ENCODE measurements at regions not wholly inside any gene's neighbourhood (a gene's known extent, or its start where the extent isn't known, plus 50 kb on each side); places are given as distances from the start of the nearest gene placed in this dataset.
"Not testable (repeated sequence)": the region's sequence is repeated elsewhere in the genome, so short reads cannot be mapped to it uniquely, and the experiment has no call there.

DNA sequence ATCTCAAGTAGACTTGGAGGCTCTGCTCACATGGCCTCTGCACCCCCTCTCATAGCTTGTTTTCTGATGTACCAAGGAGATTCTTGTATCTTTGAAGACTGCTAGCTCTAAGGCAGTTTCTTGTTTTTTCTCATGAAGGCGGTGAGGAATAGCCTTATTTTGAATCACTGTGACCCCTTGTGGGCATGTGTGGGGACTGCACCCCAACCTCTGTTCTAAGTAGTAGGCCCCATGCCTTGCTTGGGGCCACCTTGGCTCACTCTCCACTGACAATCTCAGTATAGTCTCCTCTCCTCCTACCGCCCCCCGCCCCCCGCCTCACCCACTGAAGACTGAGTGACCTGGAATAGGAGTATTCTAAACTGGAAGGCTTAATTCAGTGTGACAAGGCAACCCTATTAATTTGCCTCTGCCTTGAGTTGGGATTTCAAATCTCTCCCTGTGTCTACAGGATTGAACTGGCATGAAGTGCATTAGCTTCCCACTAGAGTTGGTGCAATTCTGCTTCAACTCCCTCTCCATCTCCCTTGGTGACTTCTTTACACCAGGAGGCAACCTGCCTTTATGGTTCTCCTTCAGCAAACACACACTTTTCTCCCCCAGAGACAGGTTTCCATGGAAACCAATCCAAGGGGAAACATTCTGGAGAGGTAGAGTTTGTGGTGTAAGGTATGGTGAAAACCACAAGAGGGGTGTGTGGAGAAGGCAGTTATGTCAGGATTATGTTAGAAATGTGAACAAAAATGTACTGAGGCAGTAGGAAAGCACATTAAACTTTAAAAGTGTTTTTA lies 75.4 kb upstream of the ECI2 start:
- TF ChIP-seq, protein P1, sequence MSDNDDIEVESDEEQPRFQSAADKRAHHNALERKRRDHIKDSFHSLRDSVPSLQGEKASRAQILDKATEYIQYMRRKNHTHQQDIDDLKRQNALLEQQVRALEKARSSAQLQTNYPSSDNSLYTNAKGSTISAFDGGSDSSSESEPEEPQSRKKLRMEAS (IDR thresholded peaks at IDR 0.05; ENCODE audit: low read depth, low read length), result no peak
- TF ChIP-seq MYC (IDR thresholded peaks at IDR 0.05; ENCODE audit: low read depth, low read length), result no peak
- TF ChIP-seq, protein P2, sequence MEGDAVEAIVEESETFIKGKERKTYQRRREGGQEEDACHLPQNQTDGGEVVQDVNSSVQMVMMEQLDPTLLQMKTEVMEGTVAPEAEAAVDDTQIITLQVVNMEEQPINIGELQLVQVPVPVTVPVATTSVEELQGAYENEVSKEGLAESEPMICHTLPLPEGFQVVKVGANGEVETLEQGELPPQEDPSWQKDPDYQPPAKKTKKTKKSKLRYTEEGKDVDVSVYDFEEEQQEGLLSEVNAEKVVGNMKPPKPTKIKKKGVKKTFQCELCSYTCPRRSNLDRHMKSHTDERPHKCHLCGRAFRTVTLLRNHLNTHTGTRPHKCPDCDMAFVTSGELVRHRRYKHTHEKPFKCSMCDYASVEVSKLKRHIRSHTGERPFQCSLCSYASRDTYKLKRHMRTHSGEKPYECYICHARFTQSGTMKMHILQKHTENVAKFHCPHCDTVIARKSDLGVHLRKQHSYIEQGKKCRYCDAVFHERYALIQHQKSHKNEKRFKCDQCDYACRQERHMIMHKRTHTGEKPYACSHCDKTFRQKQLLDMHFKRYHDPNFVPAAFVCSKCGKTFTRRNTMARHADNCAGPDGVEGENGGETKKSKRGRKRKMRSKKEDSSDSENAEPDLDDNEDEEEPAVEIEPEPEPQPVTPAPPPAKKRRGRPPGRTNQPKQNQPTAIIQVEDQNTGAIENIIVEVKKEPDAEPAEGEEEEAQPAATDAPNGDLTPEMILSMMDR (IDR thresholded peaks at IDR 0.05; ENCODE audit: low read depth, low read length), result peak; percentile 83
- peak; percentile 66 for DNase-seq (ENCODE audit: low read depth)

DNA sequence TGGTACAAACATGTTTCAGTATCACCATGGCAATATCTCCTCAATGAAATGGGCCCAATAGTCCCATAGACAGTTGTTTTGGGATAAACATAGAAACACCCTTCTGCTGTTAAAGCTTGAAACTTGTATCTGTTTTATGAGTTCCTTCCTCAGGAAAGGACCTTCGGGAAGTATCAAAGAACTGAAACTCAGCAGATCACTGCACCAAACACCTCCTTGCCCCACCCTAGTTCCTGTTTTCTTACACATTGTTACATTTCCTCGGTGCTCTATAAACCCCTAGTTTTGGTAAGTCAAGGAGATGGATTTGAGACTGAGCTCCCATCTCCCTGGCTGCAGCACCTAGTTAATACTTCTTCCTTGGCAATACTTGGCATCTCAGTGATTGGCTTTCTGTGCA lies 73.8 kb upstream of the ECI2 start:
- no peak overlapping the region for H3K4me3 ChIP-seq (ENCODE audit: low read depth, low read length)
- DNase-seq (ENCODE audit: low read depth), result peak; percentile 14

More for the DNA sequence above, 75.4 kb upstream of the ECI2 start:
- no peak overlapping the region for H3K4me3 ChIP-seq (ENCODE audit: low read depth, low read length)

DNA sequence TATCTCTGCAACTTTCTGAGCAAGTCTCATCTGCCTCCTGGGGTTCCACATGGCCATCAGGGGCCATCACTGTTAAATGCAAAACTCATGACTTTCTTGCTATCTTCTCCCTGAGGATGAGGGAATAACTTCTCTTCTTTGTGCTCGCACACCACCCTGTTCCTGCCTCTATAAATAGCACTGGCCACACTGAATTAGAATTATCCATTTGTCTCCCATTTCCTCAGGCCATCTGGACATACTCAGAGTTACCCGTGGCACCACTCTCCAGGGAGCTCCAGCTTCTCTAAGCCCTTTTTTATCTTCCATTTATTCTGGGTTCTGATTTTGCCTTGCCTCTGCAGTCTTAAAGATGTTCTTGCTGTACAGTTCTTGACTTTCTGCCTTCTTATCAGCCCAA lies 72.8 kb upstream of the ECI2 start:
- TF ChIP-seq, protein P2 (IDR thresholded peaks at IDR 0.05; ENCODE audit: low read depth, low read length), result no peak
- TF ChIP-seq, protein P1 (IDR thresholded peaks at IDR 0.05; ENCODE audit: low read depth, low read length), result no peak
- TF ChIP-seq POLR2A (IDR thresholded peaks at IDR 0.05; ENCODE audit: extremely low read depth, insufficient read length) (no peak), MYC (IDR thresholded peaks at IDR 0.05; ENCODE audit: low read depth, low read length) (no peak)
- H3K4me3 ChIP-seq (ENCODE audit: low read depth, low read length), result no peak overlapping the region
- no peak for DNase-seq (ENCODE audit: low read depth)

More for the DNA sequence above, 73.8 kb upstream of the ECI2 start:
- no peak for TF ChIP-seq MYC (IDR thresholded peaks at IDR 0.05; ENCODE audit: low read depth, low read length)
- TF ChIP-seq, protein P2 (IDR thresholded peaks at IDR 0.05; ENCODE audit: low read depth, low read length), result no peak
- TF ChIP-seq, protein P1 (IDR thresholded peaks at IDR 0.05; ENCODE audit: low read depth, low read length), result no peak
- TF ChIP-seq POLR2A (IDR thresholded peaks at IDR 0.05; ENCODE audit: extremely low read depth, insufficient read length), result no peak

DNA sequence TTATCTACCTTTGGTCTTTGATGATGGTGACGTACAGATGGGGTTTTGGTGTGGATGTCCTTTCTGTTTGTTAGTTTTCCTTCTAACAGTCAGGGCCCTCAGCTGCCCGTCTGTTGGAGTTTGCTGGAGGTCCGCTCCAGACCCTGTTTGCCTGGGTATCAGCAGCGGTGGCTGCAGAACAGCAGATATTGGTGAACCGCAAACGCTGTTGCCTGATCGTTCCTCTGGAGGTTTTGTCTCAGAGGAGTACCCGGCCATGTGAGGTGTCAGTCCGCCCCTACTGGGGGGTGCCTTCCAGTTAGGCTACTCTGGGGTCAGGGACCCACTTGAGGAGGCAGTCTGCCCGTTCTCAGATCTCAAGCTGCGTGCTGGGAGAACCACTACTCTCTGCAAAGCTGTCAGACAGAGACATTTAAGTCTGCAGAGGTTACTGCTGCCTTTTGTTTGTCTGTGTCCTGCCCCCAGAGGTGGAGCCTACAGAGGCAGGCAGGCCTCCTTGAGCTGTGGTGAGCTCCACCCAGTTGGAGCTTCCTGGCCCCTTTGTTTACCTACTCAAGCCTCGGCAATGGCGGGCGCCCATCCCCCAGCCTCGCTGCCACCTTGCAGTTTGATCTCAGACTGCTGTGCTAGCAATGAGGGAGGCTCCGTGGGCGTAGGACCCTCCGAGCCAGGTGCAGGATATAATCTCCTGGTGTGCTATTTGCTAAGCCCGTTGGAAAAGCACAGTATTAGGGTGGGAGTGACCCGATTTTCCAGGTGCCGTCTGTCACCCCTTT lies 68.5 kb upstream of the ECI2 start:
- not testable (repeated sequence) for H3K4me3 ChIP-seq (ENCODE audit: low read depth, low read length); DNase-seq (ENCODE audit: low read depth)

DNA sequence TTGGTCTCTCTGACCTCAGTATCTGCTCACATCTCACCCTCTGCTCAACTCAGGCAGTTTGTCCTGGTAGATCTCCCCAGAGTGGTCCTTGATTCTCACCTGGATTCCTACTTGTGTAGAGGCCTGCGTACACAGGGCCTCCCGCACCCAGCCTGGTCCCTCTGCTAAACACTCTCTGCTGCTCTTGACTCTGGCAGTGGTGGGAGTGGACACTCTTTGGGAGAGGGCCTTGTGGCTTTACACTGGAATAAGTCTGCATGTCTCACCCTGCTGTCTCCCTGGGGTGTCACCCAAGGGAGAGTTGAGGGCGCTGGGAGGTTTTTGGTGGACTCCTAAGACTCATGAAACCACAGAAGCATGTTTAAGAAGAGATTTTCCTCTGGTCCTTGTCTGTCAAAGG lies 57.3 kb upstream of the ECI2 start:
- no peak overlapping the region for H3K4me3 ChIP-seq (ENCODE audit: low read depth, low read length)
- DNase-seq (ENCODE audit: low read depth), result no peak
- TF ChIP-seq POLR2A (IDR thresholded peaks at IDR 0.05; ENCODE audit: extremely low read depth, insufficient read length), result no peak
- TF ChIP-seq MYC (IDR thresholded peaks at IDR 0.05; ENCODE audit: low read depth, low read length), result no peak
- TF ChIP-seq, protein P1 (IDR thresholded peaks at IDR 0.05; ENCODE audit: low read depth, low read length), result no peak
- TF ChIP-seq, protein P2 (IDR thresholded peaks at IDR 0.05; ENCODE audit: low read depth, low read length), result no peak

DNA sequence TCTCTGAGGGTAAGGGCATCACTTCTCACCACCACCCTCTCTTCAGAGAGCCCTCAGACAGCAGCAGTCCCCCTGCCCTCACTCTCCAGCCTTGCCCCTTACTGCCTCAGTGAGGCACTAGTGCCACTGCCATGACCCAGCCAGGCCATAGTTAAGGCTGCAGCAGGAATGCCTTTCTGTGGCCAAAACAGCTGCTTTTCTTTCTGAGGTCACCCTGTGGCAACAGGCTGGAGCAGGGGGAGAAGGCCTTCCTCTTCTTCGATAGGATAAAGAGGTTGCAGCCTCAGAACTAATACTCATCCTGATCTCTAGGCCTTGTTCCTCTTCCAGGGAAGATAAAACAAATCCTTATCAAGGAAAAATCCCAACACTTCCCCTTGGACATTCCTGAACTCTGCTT lies 56.8 kb upstream of the ECI2 start:
- TF ChIP-seq, protein P2 (IDR thresholded peaks at IDR 0.05; ENCODE audit: low read depth, low read length), result no peak
- TF ChIP-seq, protein P1 (IDR thresholded peaks at IDR 0.05; ENCODE audit: low read depth, low read length), result no peak
- TF ChIP-seq MYC (IDR thresholded peaks at IDR 0.05; ENCODE audit: low read depth, low read length), result no peak
- TF ChIP-seq POLR2A (IDR thresholded peaks at IDR 0.05; ENCODE audit: extremely low read depth, insufficient read length), result no peak
- no peak overlapping the region for H3K4me3 ChIP-seq (ENCODE audit: low read depth, low read length)
- no peak for DNase-seq (ENCODE audit: low read depth)
